ENCODE measurements at regions not wholly inside any gene's neighbourhood (a gene's known extent, or its start where the extent isn't known, plus 50 kb on each side); places are given as distances from the start of the nearest gene placed in this dataset.

- no peak for TF ChIP-seq EZH2 (IDR thresholded peaks at IDR 0.05; ENCODE audit: insufficient read depth, poor library complexity, severe bottlenecking)
- TF ChIP-seq EZH2phosphoT487 (IDR thresholded peaks at IDR 0.05; ENCODE audit: insufficient read depth, low read depth), result no peak
These were observed 112.5 kb downstream of the EIF4E start for GRCh38 chr4:98816386-98816785.
